ENCODE measurements at regions not wholly inside any gene's neighbourhood (a gene's known extent, or its start where the extent isn't known, plus 50 kb on each side); places are given as distances from the start of the nearest gene placed in this dataset.
"Not testable (repeated sequence)": the region's sequence is repeated elsewhere in the genome, so short reads cannot be mapped to it uniquely, and the experiment has no call there.

DNA sequence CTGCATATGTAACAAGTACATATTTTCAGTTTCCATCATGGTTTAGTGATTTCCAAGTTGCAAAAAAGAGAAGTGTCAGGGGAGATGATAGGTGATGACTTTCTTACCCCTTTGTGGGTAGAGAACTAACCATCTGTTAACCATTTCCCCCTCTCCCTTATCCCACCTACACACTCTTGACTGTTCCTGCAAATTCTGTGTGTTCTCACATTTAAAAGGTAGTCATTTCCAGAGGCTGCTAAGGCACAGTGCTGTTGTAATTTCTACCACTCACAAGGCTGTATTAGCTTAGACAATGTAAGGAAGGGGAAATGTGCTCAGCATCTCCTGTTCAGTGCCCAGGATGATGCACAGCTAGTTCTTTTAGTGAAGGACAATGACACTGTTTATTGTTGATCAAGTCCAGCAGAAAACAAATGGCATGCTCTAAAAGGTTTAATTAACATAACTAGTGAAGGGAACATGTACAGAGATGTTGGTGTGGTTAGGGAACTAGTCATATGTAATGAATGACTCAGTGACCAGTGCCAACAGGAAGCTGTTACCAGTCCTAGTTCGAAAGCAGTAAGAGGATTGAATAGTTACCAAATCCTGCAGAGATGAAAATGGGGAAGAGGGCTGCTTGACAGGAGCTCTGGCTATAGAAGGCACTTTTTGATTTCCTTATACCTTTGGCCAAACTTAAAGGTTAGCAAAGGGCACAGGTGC lies 165.1 kb downstream of the PLK2 start:
- no peak for DNase-seq

DNA sequence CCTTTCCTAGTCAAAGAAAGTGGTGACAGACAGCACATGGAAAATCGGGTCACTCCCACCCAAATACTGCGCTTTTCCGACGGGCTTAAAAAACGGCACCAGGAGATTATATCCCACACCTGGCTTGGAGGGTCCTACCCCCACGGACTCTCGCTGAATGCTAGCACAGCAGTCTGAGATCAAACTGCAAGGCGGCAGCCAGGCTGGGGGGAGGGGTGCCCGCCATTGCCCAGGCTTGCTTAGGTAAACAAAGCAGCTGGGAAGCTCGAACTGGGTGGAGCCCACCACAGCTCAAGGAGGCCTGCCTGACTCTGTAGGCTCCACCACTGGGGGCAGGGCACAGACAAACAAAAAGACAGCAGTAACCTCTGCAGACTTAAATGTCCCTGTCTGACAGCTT lies 171.6 kb downstream of the PLK2 start:
- not testable (repeated sequence) for DNase-seq

DNA sequence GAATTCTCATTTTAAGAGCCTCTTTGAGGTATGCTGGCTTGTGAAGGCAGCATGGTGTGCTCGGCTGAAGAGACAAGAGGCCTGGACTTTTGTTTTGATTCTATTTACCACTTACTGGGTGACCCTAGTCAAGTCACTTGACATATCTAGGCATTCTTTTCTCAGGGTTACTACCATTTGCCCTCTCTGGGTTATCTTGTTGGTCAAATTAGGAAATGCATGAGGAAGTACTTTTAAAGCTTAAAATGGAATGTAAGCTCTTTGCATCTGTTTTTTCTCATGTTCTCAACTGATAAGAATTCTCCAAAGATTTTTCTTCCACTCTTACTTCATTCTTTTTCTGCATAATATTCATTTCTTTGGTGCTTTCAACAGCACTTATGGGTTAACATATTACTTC lies 173.1 kb downstream of the PLK2 start:
- no peak for DNase-seq

DNA sequence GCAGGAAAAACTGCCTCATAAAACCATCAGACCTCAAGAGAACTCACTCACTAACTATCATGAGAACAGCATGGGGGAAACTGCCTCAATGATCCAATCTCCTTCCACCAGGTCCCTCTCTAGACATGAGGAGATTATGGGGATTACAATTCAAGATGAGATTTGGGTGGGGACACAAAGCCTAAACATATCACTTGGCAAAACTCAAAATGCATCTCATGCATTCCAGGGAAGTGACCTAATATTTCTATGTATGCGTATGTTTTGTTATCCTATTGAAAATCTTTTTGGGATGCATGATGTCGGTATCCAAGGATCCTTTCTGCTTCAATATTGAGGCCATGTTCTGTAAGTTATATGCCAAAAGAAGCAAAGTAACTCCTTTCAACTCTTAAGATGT lies 174.0 kb downstream of the PLK2 start:
- no peak for DNase-seq

DNA sequence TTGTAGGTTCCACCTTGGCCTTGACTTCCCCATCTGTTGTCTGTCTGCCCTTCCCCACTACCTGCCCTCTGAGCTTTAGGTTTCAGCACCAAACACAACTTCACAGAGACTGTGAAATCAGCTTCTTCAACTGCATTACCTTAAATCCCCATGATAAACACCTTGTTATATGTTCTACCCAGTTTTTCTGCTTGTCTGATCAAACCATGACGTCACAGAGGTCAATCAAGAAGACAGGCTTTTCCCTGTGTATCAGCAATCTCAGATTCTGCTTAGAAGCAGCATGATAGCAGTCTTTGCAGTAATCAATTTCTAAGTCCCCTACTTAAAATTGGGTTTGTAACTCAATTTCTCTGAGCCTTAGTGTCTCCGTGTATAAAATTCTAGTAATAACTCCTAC lies 175.0 kb downstream of the PLK2 start:
- no peak for DNase-seq

DNA sequence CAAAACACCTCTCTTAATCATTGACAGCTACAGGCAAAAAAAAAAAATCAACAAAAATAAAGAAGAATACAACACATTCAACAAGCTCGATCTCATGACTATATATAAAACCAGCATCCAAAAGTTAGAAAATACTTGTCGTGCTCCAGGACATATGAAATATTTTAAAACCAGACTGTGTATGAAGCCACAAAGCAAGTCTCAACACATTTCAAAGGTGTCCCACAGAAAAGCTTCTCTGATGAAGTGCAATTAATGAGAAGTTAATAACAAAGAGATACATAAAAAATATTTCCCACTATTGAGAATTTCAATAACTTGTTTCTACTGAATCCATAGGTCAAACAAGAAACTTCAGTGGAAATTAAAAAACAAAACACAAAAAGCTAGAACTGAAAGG lies 178.7 kb downstream of the PLK2 start:
- no peak for DNase-seq

DNA sequence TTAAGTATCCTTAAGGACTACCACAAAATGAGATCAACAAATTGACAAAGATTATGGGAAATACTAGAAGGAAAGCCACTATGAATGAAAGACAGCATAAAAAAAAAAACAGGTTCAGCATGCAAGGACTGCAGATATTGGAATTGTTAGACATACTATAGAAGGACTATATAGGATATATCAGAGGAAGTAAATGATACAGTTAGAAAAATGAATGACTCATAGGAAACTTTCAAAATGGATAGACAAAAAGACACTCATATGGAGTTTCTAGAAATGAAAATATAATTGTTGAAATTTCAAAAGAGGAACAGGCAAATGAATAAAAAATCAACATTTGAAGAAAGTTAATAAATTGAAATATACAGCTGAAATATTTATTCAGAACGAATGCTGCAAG lies 180.6 kb downstream of the PLK2 start:
- no peak for DNase-seq

DNA sequence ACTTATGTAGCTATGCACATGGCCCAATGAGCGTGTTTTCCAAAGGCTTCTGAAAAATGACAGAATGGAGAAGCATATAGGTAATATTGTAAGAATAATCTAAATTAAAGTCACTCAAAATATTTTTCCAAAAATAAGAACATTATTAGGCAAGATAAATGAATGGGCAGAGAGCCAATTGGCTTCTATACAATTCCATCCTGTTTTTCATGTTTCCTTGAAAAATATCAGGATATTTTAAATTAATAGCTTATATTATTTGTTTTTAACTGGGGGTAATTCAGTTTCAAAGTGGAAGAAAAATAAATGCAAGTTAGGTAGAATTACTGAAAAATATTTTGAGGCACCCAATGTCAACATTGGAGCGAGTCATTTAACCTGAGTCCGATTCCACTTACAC lies 183.5 kb downstream of the PLK2 start:
- no peak for DNase-seq

DNA sequence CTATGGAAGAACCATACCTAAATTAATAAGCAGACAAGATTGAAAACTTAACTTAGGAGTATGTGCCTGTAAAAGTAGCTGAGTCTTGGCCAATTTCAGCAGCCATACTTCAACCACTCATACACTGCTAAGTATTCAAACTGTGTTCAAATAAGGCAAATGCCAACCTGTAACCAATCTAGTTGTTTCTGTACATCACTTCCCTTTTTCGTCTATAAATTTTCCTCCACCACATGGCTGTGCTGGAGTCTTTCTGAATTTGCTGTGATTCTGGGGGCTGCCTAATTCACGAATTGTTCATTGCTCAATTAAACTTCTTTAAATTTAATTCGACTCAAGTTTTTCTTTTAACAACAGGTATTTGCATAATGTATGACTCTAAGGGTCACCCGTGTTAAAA lies 184.4 kb downstream of the PLK2 start:
- DNase-seq: no peak

DNA sequence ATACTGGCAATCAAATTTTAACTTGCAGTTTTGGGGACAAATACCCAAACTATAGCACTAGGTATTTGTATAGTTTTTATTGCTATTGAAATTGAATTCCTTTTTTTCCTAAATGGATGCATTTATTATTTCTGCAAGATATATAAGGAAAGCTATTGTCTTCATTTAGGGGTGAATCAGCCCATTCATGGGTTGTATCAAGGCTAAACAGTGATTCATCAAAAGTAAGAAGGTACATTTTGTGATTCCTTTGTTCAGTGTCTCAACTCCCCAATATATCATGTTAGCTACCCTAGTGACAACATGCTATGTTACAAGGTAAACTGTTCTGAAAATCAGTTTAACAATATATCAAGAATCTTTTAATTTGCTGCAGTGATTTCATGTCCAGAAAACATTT lies 185.7 kb downstream of the PLK2 start:
- no peak for DNase-seq

DNA sequence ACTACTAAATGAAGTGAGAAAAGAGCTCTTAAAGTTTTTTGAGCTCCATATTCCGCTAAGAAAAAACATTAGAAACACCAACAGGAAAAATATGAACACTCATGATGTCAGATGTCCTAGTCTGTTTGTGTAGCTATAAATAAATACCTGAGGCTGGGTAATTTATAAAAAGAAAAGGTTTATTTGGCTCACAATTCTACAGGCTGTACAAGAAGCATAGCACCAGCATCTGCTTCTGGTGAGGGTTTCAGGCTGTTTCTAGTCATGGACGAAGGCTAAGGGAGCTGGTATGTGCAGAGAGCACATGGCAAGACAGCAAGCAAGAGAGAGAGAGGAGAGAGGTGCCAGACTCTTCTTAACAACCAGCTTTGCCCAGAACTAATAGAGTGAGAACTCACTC lies 186.2 kb downstream of the PLK2 start:
- DNase-seq: no peak

DNA sequence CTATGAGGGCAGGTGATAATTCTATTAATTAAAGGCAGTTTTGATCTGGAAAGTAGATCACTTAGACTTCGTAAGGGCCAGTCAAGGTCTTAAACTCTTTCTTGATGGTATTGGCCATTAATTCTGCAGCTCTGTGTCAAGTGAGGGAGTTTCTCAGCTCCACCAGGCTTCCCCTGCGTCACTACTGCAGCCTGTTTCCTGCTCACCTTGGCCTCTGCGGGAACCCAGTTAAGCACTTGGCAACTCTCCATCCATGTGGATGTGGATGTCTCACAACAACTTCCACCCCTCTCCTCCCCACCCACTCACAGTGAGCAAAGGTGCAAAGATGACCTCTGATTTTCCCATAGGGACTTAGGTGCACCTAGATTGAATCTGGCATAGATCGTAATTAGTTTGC lies 191.6 kb downstream of the PLK2 start:
- no peak for DNase-seq

DNA sequence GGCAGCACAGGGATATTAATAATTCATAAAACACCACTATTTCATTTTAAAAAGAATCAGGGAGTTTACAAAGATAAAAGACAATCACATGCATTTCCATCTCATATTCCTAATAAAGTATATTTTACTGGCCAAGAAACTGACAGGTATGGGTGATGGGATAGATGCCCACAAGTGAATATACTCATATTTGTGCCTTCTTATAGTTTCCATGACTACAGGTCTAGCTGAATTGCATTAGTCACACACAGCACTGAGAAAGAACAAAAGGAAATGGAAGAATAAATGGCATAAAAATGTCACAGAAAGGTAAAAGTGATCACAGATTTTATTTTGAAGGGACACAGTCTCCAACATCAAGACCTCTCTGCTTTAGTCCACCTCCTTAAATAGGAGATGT lies 193.5 kb downstream of the PLK2 start:
- DNase-seq: no peak

DNA sequence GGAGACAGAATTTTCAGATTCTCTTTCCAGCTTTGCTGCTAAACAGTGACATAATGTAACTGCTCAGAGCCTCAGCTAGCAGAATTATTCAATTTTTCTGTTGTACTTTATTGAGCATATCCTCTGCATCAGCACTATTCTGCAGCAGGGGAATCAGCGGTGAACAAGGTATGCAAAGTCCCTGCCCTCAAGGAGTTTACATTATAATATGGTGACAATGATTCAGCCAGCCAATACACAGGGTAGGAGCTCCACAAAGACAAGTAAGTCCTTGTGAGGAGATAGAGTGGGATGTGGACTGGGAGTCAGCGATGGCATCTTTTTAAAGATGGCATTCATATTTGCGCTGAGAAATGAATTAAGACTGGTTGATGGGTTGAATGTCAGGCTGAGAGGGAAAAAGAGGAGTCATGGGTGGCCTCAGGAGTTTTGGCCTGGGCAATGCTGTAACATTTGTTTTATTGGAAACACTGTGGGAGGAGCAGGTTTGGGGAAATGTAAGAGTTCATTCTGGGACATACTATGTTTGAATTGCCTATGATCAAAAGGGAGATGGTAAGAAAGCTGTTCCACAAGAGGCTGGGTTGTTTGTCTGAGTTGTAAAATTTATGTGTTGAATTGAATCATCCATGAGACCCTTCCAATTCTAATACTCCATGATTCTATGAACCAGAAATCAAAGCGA lies 194.5 kb downstream of the PLK2 start:
- DNase-seq: no peak

DNA sequence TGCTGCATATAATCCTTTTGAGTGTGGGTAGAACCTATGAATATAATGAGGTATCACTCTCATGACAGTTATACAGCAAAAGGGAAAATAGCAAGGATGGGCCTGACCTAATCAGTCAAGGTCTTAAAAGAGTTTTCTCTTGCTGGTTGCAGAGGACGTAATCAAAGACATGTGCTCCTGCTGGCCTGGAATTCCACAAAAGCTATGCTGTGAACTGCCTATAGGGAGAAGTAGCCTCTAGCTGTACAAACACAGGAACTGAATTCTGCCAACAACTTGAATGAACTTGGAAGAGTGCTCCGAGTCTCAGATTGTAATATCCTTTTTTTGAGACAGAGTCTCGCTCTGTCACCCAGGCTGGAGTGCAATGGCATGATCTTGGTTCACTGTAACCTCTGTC lies 195.6 kb downstream of the PLK2 start:
- no peak for DNase-seq

DNA sequence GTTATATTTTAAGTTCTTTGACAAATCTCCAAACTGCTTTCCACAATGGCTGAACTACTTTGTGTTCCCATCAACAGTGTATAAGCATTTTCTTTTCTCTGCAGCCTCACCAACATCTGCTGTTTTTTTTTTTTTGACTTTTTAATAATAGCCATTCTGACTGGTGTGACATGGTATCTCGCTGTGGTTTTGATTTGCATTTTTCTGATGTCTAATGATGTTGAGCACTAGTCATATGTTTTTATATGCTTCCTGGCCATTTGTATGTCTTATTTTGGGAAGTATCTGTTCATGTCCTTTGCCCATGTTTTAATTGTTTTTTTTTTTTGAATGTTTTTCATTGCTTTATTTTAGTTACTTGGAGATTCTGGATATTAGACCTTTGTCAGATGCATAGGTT lies 196.6 kb downstream of the PLK2 start:
- no peak for DNase-seq

DNA sequence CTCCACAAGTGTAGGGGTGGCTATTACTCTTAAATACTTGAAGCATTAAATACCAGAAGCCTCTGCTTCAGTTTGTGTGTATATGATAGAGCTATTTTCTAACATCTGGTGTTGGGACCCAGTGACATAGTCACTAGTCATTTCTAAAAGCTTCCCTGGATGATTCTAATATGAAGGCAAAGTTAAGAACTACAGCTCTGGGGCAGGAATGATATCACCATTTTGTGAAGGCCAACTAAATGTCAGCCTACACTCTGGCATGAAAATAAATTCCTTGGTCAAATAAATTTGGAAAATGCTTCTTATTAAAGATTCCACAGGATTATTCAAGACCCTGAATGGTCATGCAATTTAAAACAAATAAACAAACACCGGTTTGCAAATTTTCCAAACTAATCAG lies 197.7 kb downstream of the PLK2 start:
- DNase-seq: no peak

DNA sequence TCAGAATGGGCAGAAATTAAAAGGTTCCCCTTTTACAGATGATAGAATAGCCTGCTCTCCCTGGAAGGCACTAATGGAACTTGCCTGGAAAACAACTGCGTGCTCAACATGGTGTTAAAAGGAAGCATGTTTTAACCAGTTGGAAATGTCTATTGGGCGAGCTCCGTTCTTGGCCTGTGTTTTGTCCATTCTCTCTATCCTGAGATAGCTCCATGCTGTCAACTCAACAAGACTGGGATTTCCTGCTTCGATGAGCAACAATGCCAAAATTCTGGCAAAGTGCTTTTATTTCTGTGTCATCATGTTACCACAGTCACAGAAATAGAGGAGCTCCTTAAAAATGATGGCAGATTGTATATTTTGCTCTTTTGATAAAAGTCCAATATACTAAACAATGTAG lies 198.3 kb downstream of the PLK2 start:
- no peak for DNase-seq

DNA sequence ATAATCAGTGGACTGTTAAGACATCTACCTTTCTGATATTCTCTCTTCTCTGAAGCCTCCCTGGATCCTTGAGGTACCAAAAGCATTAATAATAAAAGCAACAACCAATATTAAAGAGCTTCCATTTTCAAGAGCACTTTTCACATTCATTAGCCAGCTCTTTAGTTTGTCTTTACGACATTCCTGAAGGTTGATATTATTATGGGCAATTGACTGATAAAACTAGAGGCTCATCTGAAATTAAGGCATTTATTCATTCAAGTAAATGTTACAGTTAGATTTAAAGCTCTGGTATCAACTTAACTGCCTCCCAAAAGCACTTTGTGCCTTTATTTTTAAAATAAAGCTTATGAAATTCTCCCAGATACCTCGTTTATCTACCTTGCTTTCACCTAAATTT lies 199.6 kb downstream of the PLK2 start:
- DNase-seq: no peak

DNA sequence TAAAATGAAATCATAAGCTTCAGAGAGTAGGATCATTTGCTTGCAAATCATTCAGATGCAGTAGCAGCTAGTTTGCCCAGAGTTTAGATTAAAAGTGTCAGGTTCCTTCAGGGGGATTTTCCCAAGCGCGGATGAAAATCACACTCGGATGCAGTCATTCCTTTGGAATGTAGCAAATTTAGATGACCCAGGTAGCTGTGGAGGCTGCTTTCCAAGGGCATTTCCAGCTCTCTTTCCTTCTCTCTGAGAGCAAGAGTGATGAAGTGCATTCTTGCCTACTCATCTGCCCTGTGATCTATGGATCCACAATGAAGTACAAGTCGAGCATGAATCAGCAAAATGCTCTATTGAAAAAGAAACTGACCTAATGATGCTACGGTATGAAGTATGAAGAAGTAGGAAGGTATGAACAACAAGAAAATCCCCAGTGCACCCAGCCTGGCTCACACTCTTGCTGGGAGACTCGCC lies 200.2 kb downstream of the PLK2 start:
- peak; percentile 50 for DNase-seq

DNA sequence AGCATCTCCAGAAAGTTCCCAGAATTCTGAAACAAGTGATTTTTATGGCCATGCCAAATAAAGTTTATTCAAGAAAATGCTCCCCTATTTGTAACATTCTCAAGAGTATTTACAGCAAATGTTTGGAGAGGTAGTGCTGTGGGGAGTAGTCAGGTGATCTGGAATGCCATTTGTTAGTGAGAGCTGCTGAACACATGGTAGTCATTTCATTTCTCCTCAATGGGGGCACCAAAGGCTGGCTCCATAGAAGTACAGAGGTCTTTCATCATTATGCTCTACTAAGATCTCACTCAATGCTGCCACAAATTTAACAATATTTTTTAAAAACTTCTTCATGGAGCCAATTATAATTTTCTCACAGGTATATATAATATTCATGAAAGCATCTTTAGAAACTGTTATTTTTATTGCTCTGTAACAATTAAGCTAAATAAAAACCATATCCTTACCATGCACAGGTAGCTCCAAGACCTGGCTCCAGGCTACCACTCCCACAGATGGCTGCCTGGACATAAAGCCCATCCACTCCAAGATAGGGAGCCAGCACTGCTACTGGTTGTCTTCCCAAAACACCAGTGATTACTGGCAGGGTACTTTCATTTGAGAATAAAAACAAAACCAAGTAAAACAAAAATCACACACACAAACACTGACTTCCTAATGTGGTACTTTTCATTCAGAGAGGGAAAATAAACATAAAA lies 200.8 kb downstream of the PLK2 start:
- DNase-seq: no peak

DNA sequence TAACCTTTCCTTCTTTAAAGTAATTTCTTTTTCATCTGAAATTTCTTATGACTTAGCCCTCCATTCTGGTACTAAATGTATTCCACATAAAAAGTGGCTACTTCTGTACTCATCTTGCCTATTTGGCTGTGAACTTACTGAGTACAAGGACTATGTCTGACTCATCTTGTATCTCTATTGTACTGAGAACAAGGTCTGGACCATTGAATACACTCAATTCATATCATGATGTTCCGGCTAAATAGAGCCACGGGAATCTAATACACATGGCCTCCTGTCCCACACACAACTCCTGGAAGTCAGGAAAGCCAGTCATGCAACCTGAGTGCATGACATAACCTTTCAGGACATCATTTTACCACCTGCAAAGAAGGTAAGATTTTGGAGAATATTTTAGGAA lies 203.9 kb downstream of the PLK2 start:
- no peak for DNase-seq

DNA sequence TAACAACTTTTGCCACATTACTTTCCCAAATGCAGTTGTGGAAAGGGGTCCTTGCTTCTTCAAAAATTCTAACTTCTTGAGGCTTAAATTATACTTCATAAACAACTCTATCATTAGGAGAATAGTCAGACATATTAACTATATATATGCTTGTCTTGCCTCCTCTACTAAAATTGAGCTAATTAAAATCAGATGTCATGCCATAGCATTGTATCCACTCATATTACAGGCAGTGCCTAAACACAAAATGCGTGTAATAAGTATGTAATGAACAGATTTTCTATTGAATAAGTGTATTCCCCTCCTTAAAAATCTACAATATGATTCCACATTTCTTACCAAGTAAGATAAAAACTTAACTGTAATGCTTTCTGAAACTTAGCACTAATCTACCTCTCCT lies 204.5 kb downstream of the PLK2 start:
- no peak for DNase-seq

DNA sequence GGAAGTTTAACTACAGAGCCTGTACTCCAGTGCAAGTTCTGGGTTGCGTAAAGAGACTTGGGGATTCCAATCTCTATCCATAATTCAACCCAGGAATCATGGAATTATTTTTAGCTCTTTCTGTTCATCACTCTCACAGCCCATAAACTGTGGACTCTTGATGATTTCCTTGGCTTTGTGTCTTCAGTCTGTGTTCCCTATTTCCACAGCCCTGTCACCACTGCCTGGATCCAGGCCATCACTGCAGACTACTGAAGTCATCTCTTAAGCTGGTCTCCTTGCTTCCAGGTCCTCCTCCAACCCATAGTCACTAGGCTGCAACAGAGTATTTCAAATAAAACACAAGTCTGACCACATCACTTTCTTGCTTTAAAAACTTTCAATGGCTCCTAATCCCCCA lies 211.7 kb downstream of the PLK2 start:
- no peak for DNase-seq
